Inflammatory macrophage treated with lipopolysaccharide for 4 hours (primary cell): ENCODE measurements at regions not wholly inside any gene's neighbourhood (a gene's known extent, or its start where the extent isn't known, plus 50 kb on each side); places are given as distances from the start of the nearest gene placed in this dataset.
"Not testable (repeated sequence)": the region's sequence is repeated elsewhere in the genome, so short reads cannot be mapped to it uniquely, and the experiment has no call there.

ENCODE experiments used
- DNase-seq: peaks from one replicate; pipeline ENCODE4 v3.0.0-alpha.2; 2020

DNA sequence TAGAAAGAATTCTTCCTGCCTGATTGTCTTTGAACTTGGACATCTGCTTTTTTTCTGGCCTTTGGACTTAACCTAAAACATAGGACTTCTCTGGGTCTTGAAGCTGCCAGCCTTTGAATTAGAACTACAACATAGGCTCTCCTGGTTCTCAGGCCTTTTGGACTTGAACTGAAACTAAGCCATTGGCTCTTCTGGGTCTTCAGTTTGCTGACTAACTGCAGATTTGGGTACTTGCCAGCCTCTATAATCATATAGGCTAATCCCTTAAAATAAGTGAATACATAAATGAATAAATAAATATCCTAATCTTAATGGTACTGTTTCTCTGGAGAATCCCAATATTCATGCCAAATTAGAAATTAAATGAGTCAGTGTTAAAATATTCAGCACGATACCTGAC is 473.4 kb upstream of the PAPPA start:
- DNase-seq, result no peak

DNA sequence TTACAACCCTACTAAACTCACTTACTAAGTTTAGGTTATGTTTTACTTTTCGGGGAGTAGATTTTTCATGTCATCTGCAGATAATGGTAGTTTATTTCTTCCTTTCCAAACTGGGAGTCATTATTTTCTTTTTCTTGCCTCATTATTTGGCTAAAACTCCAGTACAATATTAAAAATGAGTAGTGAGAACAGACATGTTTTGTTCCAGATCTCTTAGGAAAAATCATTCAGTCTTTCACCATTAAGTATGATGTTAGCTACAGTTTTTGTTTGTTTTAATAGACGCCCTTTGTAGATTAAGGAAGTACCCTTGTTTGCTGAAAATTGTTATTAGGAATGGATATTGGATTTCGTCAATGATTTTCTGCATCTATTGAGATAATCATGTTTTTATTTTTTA is 472.0 kb upstream of the PAPPA start:
- DNase-seq, result no peak

DNA sequence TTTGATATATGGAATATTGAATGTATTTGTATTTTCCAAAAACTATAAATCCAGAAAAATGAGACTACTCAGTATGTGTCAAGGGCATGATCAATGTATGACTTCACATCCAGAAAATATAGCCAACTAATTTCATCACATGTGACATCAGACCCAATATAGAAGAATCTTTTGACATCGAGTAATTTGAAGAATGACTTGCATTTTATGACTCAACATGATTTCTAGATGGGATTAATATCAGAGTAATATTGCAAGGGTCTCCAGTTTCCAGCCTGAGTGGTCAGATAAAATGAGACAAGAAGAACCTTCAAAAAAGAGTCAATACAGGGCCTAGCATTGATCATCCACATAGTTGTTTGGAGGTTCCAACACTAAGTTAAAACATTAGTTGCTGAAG is 467.5 kb upstream of the PAPPA start:
- no peak for DNase-seq

DNA sequence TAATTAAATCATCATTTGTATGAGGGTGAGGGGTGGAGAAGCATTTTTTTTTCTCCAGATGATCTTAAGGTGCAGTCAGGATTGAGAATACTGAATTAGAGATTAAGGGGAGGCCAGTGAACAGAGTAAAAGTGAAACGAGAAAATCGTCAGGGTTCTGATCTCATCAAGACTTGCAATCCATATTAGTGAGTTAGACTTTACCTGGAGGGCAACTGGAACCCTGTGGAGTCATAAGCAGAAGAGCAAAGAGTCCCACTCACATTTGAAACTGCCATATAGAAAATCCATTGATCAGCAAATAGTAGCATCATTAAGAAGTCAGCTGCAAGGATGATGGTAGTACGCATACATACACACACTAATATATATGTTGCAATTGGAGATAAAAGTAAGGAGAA is 466.2 kb upstream of the PAPPA start:
- no peak for DNase-seq

DNA sequence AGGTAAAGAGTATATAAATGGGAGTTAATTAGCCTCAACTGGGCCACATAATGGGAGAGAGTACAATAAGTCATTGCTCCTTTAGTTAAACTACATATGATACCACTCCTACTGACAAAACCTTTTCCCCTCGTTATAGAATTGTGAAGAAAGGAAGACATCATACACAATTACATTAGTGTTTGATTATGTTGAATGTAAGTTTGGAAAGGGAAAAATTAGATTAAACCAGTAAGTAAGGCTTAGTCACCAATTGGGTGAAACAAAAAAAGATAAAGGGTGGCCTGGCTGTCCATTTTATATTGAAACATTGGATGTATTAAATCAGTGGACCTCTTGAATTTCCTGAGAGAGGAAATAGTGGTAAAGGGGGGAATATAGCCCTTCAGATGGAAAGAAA is 464.3 kb upstream of the PAPPA start:
- DNase-seq, result no peak

DNA sequence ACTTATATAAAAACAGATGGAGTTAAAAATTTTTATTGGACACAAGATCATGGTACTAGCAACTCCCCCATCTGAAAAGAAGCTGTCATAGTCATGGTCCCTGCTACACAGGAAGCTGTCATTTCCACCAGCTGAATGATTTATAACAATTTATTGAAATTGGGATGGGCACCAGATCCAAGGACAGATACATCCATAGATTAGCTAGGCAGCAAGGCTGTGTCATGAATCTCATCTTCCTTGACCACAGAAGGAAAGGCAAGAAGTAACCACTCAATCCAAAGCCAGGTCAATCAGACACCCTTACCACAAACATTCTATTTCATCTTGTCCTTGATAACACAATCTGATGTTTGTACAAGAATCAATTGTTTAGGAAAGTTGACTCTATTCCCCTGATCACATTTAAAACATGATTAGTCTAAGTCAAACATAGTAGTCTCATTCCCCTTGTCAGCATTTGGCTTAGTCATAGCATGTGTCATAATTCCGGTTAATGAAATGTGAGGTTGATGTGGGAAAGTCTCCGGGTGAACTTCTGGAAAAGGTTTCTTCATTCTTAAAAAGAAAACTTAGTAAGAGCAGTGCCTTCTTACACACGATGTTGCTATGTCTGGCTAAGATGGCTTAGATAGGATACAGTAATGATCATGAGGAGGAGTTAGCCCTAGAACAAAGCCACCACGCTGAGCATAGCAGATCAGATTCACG is 462.6 kb upstream of the PAPPA start:
- DNase-seq, result no peak

DNA sequence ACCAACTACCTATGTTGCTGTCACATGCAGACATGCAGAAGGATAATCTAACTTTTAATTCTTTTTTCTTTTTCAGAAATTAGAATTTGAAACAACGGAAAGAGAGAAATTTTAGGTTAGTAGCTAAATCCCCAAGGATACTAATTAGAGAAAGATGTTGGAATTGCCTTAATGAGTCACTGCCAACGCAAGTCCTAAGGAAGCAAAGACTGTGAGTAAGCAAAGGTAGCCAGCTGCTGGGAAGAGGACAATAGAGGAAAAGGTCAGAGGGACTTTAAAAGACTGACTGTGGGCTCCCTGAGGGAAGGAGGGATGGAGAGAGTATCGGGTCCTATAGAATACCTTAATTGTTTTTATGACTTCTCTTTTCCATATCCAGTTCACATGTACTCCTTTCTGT is 461.9 kb upstream of the PAPPA start:
- DNase-seq, result no peak

DNA sequence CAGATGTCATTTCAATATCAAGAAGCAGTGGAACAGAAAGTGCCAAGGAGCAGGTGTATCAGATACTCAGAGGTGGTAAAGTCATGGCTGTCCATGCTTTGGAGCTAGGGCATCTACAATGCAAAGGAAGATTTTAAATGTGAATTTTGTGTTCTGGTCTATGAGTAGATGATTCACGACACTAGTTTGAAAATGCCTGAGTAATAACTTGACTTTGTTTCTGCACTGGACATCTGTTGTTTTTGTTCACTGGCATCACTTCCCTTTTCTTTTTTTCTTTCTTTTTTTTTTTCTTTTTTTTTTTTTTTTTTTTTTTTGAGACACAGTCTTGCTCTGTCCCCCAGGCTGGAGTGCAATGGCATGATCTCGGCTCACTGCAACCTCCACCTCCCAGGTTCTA is 460.7 kb upstream of the PAPPA start:
- not testable (repeated sequence) for DNase-seq

DNA sequence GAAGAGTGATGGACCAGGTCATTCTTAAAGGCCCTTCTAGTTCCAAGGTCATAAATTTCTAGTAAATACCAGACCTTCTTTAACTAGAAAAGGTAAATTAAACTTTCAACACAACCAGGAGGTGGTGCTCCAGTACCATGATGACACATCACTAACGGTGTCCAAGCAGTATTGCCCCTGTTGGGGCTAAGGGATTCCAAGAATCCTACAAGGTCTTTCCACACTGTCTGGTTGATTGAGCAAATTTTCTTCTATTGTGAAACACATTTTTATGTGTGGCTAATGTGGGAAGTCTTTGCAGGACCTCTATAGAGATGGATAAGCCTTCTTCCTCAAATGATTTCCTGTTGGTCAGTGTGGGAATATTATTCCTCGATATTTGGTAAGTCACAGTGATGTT is 459.6 kb upstream of the PAPPA start:
- DNase-seq, result no peak

DNA sequence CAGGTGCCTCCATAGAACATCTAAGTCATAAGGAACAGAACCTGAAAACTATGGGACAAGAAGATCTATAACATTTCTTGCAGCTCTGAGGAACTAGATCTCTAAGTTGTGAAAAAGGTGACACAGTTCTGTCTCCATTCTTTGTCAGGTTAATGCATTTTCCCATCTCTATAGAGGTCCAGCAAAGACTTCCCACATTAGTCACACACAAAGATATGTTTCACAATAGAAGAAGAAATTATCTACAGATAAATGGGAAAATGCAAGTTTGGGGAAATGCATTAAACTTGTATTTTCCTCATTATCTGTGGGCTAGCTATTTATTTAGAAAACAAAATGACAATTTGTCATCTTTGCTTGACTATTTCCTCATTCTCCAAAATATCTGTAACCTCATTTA is 458.6 kb upstream of the PAPPA start:
- no peak for DNase-seq

DNA sequence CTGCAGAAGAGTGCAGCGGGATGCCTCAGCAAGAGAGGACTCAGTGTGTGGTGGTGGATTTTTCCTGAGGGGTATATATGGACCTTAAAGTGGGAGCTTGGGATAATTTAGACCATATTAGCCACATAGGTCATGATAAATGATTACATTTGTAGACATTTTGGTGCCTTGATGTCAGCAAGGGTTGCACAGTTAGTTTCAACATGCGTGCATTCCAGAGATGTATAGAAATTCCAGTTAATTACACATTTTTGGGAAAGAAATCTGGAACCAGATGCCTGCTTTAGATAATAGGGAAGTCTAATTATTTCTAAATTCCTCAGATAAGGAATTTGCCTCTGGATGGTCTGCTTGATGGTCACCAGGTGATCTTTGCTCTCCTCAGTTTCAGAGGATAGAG is 440.6 kb upstream of the PAPPA start:
- no peak for DNase-seq

DNA sequence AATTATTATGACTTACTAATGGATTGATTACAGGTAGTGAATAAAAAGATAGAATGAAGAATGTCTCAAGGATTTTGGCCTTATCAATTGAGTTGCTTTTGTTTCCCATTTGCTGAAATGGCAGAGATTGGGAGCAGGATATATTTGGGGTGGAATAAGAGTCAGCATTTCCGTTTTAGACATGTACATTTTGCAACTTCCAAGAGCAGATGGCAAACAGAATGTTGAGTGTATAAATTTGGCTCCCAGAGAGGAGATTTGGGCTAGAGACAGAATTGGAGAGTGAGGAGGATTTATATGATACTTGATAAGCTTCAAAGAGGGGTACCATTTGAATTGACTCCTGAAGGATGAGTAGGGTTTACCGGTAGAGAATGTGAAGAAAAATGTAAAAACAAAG is 437.9 kb upstream of the PAPPA start:
- no peak for DNase-seq

DNA sequence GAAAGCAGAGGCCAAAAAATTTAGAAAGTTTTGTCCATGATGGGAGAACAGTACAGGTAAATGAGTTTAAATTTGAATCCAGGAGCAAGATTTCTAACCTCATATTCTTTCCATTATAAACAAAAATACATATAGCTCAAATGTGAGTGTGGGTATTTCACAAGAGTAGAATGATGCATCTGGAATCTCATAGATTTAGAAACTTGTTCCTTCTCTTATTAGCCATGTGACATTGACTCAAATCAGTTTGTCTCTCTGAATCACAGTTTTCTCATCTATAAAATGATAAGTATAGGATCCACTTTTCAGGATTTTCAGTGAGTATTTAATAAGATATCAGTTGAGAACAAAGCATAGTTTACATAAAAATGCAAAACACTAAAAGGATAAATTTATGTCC is 436.3 kb upstream of the PAPPA start:
- DNase-seq, result no peak

DNA sequence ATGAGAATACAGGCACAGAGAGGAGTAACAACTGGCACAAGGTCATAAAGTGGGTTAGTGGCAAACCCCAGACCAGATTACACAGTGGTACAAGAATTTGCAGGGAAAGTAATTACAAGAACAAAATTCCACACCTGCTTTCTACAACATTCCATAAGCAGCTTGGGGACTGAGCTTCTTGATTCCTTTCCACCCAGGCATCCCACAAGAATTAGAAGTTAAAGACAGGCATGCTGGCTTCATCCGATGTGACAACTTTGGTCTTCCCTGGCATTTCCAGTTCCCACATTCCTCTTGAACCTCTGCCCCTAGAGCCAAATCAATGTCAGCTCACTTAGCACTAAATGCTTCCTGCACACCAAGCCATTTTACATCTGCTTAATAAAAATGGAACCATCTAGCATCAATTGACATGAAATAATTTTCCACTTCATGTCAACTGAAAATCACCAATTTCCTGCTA is 435.8 kb upstream of the PAPPA start:
- DNase-seq, result no peak

DNA sequence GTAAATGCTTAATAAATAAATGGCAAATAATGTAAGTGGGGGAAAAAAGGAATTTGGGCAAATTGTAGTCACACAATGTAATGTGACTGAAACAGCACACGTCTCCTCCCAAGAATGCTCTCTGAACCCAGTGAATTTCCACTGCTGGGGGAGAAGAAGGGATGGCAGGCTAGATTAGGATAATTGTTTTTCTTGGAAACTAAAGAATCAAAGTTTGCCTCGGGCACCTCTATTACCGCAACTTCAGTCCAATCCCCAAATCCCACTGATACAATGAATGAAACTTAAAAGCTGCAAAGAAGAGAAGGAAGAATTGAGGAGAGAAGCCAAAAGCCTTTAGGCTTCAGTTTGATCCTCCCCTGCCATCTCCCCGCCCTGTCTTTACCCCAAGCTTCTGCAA is 423.2 kb upstream of the PAPPA start:
- DNase-seq, result no peak

DNA sequence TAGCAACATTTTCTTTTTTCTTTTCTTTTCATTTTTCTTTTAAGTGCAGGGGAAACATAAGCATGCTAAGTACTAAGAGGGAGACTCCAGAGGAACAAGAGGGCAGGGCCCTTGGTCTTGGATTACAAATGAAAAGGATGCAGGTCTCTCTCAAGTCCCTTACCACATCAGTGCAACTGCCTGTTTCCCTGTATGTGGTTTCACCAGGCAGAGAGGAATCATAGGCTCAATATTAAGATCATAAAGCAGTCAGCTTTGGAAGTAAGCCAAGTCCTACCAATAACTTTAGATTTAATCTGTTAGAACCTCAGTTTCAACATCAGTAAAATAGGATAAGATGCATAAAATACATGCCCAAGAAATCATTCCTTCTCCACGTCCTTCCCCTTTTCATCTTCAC is 422.7 kb upstream of the PAPPA start:
- no peak for DNase-seq

DNA sequence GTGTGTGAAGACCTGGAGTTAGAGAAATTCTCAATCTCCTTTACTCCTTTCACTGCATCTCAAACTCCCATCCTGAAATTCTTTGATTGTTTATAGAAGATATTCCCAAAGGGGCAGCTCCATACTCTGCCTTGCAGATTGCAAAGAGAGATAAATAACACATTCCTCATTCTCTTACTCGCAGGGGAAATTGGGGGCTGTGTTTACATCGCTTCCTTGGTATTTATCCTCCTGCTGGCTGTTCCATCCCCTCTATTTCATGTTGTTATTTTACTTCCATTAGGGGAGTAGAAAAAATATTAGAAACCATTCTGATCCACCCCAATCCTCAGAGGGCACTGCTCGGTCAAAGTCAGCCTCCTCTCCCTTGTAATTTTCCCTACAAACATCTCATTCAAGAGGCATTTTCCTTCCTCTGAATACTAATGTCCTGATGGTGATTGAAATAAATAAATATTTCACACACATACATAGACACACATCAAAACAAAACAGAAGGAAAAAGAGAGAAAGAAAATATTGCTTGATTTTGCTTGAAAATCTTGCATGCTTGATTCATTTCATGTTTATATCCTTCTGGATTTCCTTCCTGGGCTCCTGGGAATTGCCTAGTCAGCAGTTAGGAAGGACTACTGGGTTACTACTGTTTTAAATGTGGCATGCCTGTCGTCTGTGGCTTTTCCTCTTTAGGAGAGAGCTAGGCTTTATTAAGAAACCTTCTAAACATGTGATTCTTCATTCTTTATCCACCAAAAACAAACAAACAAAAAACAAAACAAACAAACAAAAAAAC is 420.1 kb upstream of the PAPPA start:
- no peak for DNase-seq

DNA sequence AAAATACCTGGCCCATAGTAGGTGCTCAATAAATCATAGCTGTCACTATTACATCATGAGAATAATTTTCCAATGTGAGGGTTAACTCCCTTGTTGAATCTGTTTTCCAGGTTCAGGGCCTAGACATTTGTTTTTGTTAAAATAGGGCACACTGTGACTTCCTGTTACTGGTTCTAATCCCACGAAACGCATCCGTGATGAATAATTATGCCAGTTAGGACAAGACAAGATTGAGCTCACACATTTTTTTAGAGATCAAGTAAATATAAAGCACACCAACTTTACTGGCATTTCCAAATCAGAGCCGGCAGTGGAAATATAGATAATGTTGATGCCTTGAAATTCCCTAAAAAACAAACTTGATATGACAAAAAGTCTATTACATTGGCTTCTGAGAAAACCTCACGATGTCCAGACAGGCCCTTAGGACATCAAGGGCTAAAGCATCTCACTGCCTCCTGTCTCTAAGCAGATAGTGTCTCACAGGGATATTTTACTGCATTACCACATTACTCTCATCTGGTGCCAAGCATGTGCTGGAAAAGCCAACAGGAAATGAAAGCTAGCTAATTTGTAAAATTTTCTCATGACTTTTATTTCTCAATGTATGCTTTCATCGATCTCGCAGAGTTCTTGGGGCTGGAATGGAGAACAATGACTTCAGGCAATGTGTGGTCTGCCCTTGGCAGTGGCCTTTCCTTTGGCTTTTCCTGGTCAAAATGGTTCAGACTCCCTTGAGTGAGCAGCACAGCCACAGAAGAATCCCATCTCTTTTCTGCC is 414.3 kb upstream of the PAPPA start:
- no peak for DNase-seq

DNA sequence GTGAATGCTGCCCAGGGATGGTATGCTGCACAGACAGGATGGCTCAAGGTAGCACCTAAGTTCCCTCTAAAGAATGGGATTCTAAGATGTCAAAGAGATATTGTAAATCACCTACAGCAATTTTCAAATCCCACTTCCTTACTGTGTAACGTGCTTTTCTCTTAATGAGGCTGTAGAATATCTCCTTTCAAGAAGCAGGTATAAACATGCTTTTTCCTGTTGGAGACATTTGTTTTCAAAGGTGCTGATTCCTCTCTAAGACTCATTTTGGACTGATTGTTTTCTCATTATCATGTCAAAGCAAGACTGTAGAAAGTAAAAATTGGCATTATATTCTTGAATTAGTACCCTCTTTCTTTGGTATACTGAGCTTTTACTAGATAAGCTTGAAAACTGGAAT is 412.6 kb upstream of the PAPPA start:
- no peak for DNase-seq

DNA sequence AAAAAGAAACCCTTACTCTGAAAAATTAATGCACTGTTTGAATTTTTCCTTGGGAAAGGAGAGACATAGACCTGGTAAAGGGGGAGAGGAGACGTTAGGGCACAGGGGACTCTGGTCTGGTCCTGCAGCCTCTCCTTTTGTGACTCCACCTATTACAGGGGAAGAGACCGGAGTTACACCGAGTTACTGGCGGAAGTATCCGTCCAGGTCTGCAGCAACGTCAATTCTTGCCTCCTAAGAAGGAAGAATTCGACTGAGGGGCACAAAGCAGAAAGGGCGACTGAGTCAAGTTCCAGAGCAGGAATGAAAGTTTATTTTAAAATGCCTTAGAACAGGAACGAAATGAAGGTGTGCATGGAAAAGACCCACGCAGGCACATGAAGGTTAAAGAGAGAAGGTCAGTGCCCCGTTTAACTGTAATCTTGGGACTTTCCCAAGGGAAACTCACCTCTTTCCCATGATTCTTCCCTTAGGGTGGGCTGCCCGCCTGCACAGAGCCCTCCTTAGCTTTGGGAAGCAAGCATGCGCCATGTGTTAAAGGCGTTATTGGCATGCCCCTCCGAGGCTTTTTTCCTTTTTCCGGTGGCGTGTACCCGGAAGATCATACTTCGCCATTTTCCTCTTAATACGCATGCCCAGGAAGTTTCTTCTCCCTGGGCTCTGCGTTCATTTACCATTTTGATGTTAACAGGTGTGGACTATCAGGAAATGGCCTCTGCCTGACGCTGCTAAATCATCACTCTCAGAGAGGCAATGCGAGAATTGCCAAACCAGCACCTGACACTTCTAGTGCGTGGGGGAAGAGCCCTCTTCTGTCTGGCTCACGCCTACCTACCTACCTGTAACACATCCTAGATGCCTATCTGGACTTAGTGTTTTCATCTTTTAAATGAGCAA is 409.6 kb upstream of the PAPPA start:
- DNase-seq, result no peak

DNA sequence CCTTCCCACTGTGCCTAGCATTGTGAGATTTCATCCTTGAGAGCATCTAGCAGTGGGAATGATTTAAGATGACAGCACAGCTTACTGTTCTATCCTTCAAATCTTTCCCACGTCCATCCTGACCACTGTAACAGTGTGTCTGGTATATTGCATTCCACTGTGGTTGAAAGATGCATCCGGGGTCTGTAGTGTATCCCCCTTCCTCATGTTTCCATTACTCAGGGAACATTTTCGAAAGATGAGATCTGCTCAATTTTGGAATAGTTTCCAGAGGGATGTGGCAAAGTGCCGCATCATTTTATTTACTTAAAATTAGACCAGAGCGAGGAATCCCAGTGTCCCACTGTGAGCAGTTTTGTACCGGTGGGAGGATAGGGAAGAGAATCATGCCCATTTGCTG is 407.1 kb upstream of the PAPPA start:
- no peak for DNase-seq

DNA sequence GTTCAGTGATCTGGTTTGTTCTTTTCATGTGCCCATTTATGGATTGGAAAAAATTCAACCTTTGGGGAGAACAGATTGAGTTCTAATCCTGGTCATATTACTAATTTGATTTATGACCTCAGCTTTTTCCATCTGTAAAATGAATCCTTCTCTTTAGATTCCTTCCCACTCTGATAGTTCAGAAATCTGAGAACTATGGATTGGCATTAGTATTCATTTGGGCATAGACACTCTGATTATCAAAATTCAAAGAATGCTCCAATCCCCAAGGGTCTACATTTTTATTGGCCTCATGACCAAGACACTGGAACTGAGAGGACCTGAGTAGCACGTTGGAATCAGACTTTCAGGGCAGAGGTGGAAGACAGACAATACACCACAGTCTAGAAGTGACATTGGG is 405.9 kb upstream of the PAPPA start:
- no peak for DNase-seq

DNA sequence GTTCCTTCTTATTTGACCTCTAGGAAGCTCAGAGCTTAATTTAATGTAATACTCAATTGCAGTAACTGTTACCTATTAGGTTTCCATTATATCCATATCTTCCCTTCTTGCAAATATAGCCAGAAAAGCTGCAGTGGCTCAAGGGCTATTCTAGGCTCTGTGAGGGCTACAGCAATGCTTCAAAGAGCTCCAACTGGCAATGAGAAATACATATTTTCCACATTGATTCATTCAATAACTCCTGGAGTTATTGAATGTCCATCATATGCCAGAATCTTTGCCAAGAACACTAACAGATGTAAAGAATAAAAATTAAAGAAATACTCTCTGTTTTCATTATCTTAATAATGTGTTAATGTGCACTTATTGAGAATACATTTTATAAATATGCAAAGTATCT is 396.9 kb upstream of the PAPPA start:
- no peak for DNase-seq
